IPS-NIHi11 (cell line): ENCODE measurements at regions not wholly inside any gene's neighbourhood (a gene's known extent, or its start where the extent isn't known, plus 50 kb on each side); places are given as distances from the start of the nearest gene placed in this dataset.
"Not testable (repeated sequence)": the region's sequence is repeated elsewhere in the genome, so short reads cannot be mapped to it uniquely, and the experiment has no call there.

Source experiments
- DNase-seq: peaks from one replicate; pipeline ENCODE4 v3.0.0; 2012; ENCODE audit warnings: mixed read lengths, low spot score

GRCh38 chr15:83335542-83335941, 51.1 kb upstream of the BNC1 start:
- not testable (repeated sequence) for DNase-seq

DNA sequence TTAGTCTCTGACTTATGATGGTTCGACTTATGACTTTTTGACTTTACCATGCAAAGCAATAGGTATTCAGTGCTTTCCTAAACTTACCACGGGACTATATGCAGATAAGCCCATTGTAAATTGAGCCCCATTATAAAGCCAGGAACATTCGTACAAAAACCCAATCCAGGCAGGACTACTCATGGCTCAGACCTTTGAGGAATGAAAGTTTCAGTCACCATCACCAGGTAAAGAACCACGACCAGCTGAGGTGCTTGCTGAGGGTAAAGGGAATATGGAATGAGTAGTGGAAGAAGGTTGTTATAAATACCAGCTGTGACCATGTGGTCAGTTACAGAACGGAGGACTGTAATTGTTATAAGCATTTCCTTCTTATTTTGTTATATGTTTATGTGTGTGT, 54.9 kb upstream of the BNC1 start:
- DNase-seq, result no peak

DNA sequence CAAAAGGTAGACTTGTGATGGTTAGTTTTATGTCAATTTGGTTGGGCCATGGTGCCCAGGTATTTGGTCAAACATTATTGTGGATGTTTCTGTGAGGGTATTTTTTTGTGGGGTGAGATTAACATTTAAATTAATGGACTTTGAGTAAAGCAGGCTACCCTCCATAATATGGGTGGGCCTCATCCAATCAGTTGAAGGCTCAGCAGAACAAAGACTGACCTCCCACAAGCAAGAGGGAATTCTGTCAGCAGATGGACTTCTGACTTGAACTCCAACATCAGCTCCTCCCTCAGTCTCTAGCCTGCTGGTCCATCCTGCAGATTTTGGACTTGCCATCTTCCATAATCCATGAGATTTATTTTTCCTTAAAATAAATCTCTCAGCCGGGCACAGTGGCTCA, 55.6 kb upstream of the BNC1 start:
- no peak for DNase-seq

- DNase-seq, result no peak
Measured at GRCh38 chr15:83346342-83346741, 61.9 kb upstream of the BNC1 start.

DNA sequence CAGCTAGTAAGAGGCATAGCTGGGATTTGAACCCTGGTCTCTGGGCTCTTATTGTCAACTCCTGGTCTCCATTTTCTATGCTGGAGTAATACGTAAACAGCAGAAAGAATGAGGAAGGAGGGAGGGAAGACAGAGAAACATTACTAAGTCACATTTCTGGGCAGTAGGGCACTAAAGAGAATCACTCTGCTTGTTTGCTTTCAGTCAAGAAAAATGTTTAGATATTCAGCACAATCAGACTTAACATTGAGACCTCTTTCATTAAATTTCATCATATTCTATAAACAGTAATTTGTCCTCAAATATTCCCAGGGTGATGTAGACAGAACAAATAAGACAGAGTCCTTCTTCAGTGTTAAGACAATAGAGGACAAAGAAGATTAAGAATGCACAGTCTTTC, 67.7 kb upstream of the BNC1 start:
- DNase-seq, result no peak

- DNase-seq, result no peak
Measured at GRCh38 chr15:83356501-83357399, 72.3 kb upstream of the BNC1 start.

GRCh38 chr15:83358972-83359564, 74.6 kb upstream of the BNC1 start:
- no peak for DNase-seq

DNA sequence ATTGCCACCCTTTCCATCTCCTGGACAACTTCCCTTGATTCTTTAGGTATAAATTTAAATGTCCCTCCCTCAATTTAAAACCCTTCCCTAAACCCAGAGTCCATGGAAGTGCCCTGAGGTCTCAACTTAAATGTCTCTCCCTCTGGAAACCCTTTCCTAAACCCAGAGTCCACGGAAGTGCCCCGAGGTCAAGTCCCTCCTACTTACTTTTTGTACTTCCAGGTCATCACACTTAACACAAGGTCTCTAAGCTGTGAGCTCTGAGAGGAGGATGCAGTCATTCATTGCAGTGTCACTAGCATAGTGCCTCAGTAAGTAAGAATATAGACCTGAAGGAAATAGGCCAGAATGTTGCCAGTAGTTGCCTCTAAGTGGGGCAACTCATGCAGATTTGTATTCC, 78.2 kb upstream of the BNC1 start:
- no peak for DNase-seq

GRCh38 chr15:83364501-83364900, 80.0 kb upstream of the BNC1 start:
- DNase-seq, result no peak

DNA sequence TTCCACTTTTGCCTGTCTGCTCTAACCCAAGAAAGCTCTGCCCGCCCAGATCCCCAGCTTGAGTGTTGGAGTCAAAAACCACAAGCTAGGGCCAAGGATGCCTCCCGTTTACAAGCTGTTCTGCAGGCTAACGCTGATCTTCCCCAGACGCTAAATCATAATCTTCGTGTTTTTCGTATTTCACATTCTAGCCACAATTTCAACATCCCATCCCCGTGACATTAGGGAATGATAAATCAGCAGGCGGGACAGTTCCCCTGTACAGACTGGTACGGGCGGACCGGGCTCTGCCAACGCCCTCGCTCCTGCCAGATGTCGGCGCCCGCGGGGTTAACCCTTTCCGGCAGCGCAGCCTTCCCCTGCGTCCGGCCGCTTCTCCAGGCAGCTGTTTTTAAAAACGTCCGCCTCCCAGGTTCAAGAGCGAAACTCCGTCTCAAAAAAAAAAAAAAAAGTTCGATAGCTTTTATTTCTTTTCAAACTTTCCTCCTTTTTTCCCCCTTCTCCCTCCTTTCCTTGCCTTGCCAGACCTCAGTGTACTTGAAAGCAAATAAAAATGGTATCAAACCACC, 81.0 kb upstream of the BNC1 start:
- peak; percentile 47 for DNase-seq

GRCh38 chr15:83372434-83372891, 74.7 kb upstream of the SH3GL3 start:
- peak; percentile 18 for DNase-seq

- peak; percentile 42 for DNase-seq
Measured at GRCh38 chr15:83378921-83379578, 68.1 kb upstream of the SH3GL3 start.

GRCh38 chr15:83379579-83379959, 67.6 kb upstream of the SH3GL3 start:
- DNase-seq, result peak; percentile 32

DNA sequence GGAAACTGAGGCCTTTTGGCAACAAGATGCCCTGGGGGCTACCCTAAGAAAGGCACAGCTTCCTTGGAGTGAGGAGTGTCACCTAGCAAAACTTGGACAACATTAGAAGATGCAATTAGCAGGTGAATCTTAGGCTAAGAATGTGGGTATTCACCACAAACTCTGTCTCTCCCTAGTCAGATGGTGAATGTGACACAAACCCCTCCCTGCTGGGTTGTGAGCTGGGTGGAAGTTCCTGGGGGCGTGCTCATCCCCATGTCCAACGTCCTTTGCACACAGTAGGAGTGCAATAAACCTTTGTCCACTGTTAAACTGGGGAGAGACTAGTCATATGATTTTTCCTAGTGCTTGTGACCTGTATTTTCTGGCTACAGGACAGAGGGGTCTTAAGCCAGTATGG, 67.1 kb upstream of the SH3GL3 start:
- no peak for DNase-seq

DNA sequence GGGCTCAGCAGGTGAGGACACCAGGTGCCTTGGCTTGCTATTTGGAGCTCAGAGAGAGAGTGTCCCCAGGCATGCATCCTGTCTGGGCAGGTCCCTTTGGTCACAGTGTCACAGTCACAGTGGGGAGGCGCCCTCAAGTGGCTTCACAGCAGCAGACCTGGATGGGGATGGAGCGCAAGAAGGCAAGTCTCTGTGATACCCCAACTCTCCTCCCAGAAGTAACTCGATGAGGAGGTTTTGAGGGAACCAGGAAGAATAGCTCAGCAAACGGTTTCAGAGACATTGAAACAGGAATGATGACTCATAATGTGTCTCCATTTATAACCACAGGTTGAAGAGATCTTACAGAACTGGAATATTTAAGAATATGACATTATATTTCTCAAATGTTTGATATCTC, 66.5 kb upstream of the SH3GL3 start:
- DNase-seq, result peak; percentile 32

GRCh38 chr15:83383608-83384139, 63.5 kb upstream of the SH3GL3 start:
- not testable (repeated sequence) for DNase-seq

- peak; percentile 56 for DNase-seq
Measured at GRCh38 chr15:83396101-83396500, 51.0 kb upstream of the SH3GL3 start.
